Stimulated activated effector memory CD8-positive, alpha-beta T cell treated with anti-CD3 and anti-CD28 coated beads, Interleukin-12 subunit alpha, Interleukin-12 subunit beta, amount 100 ng/mL, for 72 hours (primary cell): ENCODE measurements at regions not wholly inside any gene's neighbourhood (a gene's known extent, or its start where the extent isn't known, plus 50 kb on each side); places are given as distances from the start of the nearest gene placed in this dataset.
"Not testable (repeated sequence)": the region's sequence is repeated elsewhere in the genome, so short reads cannot be mapped to it uniquely, and the experiment has no call there.

Experiments
- ATAC-seq: fragments of 150-1000 bp; cut with Tn5 transposase; 2 replicates; pipeline ENCODE4 v1.10.0; 2021
- DNase-seq, 2 donors: peaks; one replicate each; pipeline ENCODE4 v3.0.0; 2021 to 2022; ENCODE audit warnings: low spot score in 2 of 2
- H3K27ac Mint-ChIP-seq: one replicate; pipeline ENCODE4 v1.8.0; 2022; ENCODE audit warnings: mild to moderate bottlenecking, mixed read lengths
- H3K36me3 Mint-ChIP-seq: one replicate; pipeline ENCODE4 v1.8.0; 2022; ENCODE audit warnings: mild to moderate bottlenecking, mixed read lengths
- H3K4me1 Mint-ChIP-seq: one replicate; pipeline ENCODE4 v1.8.0; 2022; ENCODE audit warnings: mixed read lengths
- H3K4me3 Mint-ChIP-seq: one replicate; pipeline ENCODE4 v1.8.0; 2022; ENCODE audit warnings: mild to moderate bottlenecking, mixed read lengths
- H3K9me3 Mint-ChIP-seq: one replicate; pipeline ENCODE4 v1.8.0; 2022; ENCODE audit warnings: mixed read lengths

- H3K4me1 Mint-ChIP-seq, H3K9me3 Mint-ChIP-seq, H3K4me3 Mint-ChIP-seq, ATAC-seq, H3K27ac Mint-ChIP-seq, H3K36me3 Mint-ChIP-seq, DNase-seq: not testable (repeated sequence)
These were observed 175.4 kb downstream of the IPO8 start for GRCh38 chr12:30520285-30520684.

- Mint-ChIP-seq H3K4me1 (no peaks in the 10 kb centered on the region), H3K9me3 (no peaks in the 10 kb centered on the region), H3K27ac (no peak overlapping the region), H3K36me3 (no peaks in the 10 kb centered on the region), H3K4me3 (no peak overlapping the region)
- no peak for DNase-seq
- ATAC-seq: no peak
These were observed 176.1 kb downstream of the IPO8 start for GRCh38 chr12:30519535-30519934.

GRCh38 chr12:30517320-30517719, 178.3 kb downstream of the IPO8 start:
- ATAC-seq (no peak), DNase-seq (no peak)
- no peaks in the 10 kb centered on the region for H3K4me1 Mint-ChIP-seq
- H3K27ac Mint-ChIP-seq: no peak overlapping the region
- H3K9me3 Mint-ChIP-seq: no peaks in the 10 kb centered on the region
- no peak overlapping the region for H3K4me3 Mint-ChIP-seq
- no peaks in the 10 kb centered on the region for H3K36me3 Mint-ChIP-seq

- Mint-ChIP-seq H3K9me3 (no peaks in the 10 kb centered on the region), H3K27ac (no peak overlapping the region), H3K4me1 (no peaks in the 10 kb centered on the region), H3K4me3 (no peak overlapping the region), H3K36me3 (no peaks in the 10 kb centered on the region)
- DNase-seq: no peak
- ATAC-seq: no peak
These were observed 180.3 kb downstream of the IPO8 start for GRCh38 chr12:30515351-30515750.

GRCh38 chr12:30514666-30515065, 181.0 kb downstream of the IPO8 start:
- no peak for ATAC-seq
- DNase-seq: no peak
- H3K36me3 Mint-ChIP-seq: no peaks in the 10 kb centered on the region
- no peaks in the 10 kb centered on the region for H3K9me3 Mint-ChIP-seq
- no peaks in the 10 kb centered on the region for H3K4me1 Mint-ChIP-seq
- H3K27ac Mint-ChIP-seq: no peak overlapping the region
- no peak overlapping the region for H3K4me3 Mint-ChIP-seq

GRCh38 chr12:30508205-30508967, 187.3 kb downstream of the IPO8 start:
- DNase-seq (no peak), ATAC-seq (no peak)
- Mint-ChIP-seq H3K36me3 (no peaks in the 10 kb centered on the region), H3K4me3 (no peak overlapping the region), H3K4me1 (no peaks in the 10 kb centered on the region), H3K27ac (no peak overlapping the region), H3K9me3 (no peaks in the 10 kb centered on the region)

GRCh38 chr12:30507576-30507975, 188.1 kb downstream of the IPO8 start:
- DNase-seq: no peak
- no peak overlapping the region for H3K27ac Mint-ChIP-seq
- H3K4me3 Mint-ChIP-seq: no peak overlapping the region
- no peaks in the 10 kb centered on the region for H3K4me1 Mint-ChIP-seq
- ATAC-seq: no peak
- H3K9me3 Mint-ChIP-seq: no peaks in the 10 kb centered on the region
- H3K36me3 Mint-ChIP-seq: no peaks in the 10 kb centered on the region

- ATAC-seq (no peak), DNase-seq (no peak)
- no peaks in the 10 kb centered on the region for H3K36me3 Mint-ChIP-seq
- no peak overlapping the region for H3K4me3 Mint-ChIP-seq
- no peaks in the 10 kb centered on the region for H3K4me1 Mint-ChIP-seq
- H3K27ac Mint-ChIP-seq: no peak overlapping the region
- H3K9me3 Mint-ChIP-seq: no peaks in the 10 kb centered on the region
These were observed 189.3 kb downstream of the IPO8 start for GRCh38 chr12:30506411-30506810.

GRCh38 chr12:30501718-30502117, 194.0 kb downstream of the IPO8 start:
- no peaks in the 10 kb centered on the region for H3K4me1 Mint-ChIP-seq
- DNase-seq (no peak), ATAC-seq (no peak)
- H3K4me3 Mint-ChIP-seq: no peak overlapping the region
- no peaks in the 10 kb centered on the region for H3K9me3 Mint-ChIP-seq
- no peak overlapping the region for H3K27ac Mint-ChIP-seq
- H3K36me3 Mint-ChIP-seq: no peaks in the 10 kb centered on the region

- no peaks in the 10 kb centered on the region for H3K36me3 Mint-ChIP-seq
- no peak overlapping the region for H3K4me3 Mint-ChIP-seq
- H3K9me3 Mint-ChIP-seq: no peaks in the 10 kb centered on the region
- H3K27ac Mint-ChIP-seq: no peak overlapping the region
- no peak for ATAC-seq
- DNase-seq: no peak
- no peaks in the 10 kb centered on the region for H3K4me1 Mint-ChIP-seq
These were observed 195.1 kb downstream of the IPO8 start for GRCh38 chr12:30500532-30500931.

- Mint-ChIP-seq H3K36me3 (no peaks in the 10 kb centered on the region), H3K9me3 (no peaks in the 10 kb centered on the region), H3K4me3 (no peak overlapping the region), H3K27ac (no peak overlapping the region), H3K4me1 (no peaks in the 10 kb centered on the region)
- no peak for DNase-seq
- peak; percentile 8 for ATAC-seq
These were observed 210.3 kb downstream of the IPO8 start for GRCh38 chr12:30485230-30485890.

- DNase-seq (no peak), ATAC-seq (no peak)
- H3K4me3 Mint-ChIP-seq: no peak overlapping the region
- no peak overlapping the region for H3K27ac Mint-ChIP-seq
- H3K4me1 Mint-ChIP-seq: no peaks in the 10 kb centered on the region
- no peaks in the 10 kb centered on the region for H3K9me3 Mint-ChIP-seq
- no peaks in the 10 kb centered on the region for H3K36me3 Mint-ChIP-seq
These were observed 211.0 kb downstream of the IPO8 start for GRCh38 chr12:30484658-30485057.

GRCh38 chr12:30482650-30483049, 213.0 kb downstream of the IPO8 start:
- H3K27ac Mint-ChIP-seq: no peak overlapping the region
- H3K4me3 Mint-ChIP-seq: no peak overlapping the region
- H3K9me3 Mint-ChIP-seq: no peaks in the 10 kb centered on the region
- H3K36me3 Mint-ChIP-seq: no peaks in the 10 kb centered on the region
- ATAC-seq (no peak), DNase-seq (no peak)
- H3K4me1 Mint-ChIP-seq: no peaks in the 10 kb centered on the region

GRCh38 chr12:30473274-30473673, 222.4 kb downstream of the IPO8 start:
- Mint-ChIP-seq H3K4me3 (no peak overlapping the region), H3K4me1 (no peaks in the 10 kb centered on the region), H3K36me3 (no peaks in the 10 kb centered on the region), H3K27ac (no peak overlapping the region), H3K9me3 (peaks cover 2% of the 10 kb centered on the region)
- DNase-seq (no peak), ATAC-seq (no peak)

- Mint-ChIP-seq H3K9me3 (no peaks in the 10 kb centered on the region), H3K27ac (no peak overlapping the region), H3K36me3 (no peaks in the 10 kb centered on the region), H3K4me1 (no peaks in the 10 kb centered on the region), H3K4me3 (no peak overlapping the region)
- ATAC-seq (no peak), DNase-seq (no peak)
These were observed 229.5 kb downstream of the IPO8 start for GRCh38 chr12:30466093-30466585.

- Mint-ChIP-seq H3K4me3 (no peak overlapping the region), H3K9me3 (peaks cover under 1% of the 10 kb centered on the region), H3K27ac (no peak overlapping the region), H3K4me1 (no peaks in the 10 kb centered on the region), H3K36me3 (no peaks in the 10 kb centered on the region)
- no peak for DNase-seq
- ATAC-seq: no peak
These were observed 232.0 kb downstream of the IPO8 start for GRCh38 chr12:30463636-30464035.
